ENCODE measurements at regions not wholly inside any gene's neighbourhood (a gene's known extent, or its start where the extent isn't known, plus 50 kb on each side); places are given as distances from the start of the nearest gene placed in this dataset.

GRCh38 chr9:80811003-80811402 lies 878.3 kb downstream of the TLE1 start:
- no peak for TF ChIP-seq POLR2A (IDR thresholded peaks at IDR 0.05)
- no peak for TF ChIP-seq CTCF (IDR thresholded peaks at IDR 0.05)
